Activated gamma-delta T cell treated with Interleukin-2 at 50 U/mL for 16 hours (primary cell): ENCODE measurements at regions not wholly inside any gene's neighbourhood (a gene's known extent, or its start where the extent isn't known, plus 50 kb on each side); places are given as distances from the start of the nearest gene placed in this dataset.

Source experiments
- DNase-seq: peaks from one replicate; pipeline ENCODE4 v3.0.0-alpha.2; 2020

DNA sequence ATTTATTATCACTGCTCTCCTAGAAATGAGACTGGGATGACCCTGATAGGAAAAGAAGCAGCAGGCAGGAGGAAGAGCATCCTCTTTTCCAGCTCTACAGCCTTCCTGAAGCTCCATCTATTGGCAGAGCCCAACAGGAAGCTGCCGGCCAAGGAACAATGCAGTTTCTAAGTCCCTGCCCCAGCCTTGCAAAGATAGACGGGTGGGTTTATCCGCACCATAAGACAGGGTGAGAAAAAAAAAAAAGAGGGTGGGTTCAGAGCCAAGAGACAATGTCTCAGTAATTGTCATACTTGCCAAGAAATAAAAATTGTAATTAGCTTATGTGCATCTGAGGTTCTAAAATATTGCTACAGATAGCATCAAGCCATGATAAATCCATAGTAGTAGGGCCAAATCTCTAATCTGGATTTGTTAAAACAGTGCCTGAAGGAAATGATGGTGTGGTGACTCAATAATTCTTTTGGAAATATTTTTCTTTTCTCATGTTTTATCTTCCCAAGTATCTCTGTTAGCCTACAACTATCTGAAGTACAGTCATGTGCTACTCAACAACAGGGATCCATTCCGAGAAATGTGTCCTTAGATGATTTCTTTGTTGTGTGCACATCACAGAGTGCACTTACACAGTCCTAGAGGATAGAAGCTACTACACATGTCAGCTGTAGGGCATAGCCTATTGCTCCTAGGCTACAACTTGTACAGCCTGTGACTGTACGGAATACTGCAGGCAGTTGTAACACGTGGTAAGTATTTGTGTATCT, 242.9 kb upstream of the CXCL12 start:
- no peak for DNase-seq

DNA sequence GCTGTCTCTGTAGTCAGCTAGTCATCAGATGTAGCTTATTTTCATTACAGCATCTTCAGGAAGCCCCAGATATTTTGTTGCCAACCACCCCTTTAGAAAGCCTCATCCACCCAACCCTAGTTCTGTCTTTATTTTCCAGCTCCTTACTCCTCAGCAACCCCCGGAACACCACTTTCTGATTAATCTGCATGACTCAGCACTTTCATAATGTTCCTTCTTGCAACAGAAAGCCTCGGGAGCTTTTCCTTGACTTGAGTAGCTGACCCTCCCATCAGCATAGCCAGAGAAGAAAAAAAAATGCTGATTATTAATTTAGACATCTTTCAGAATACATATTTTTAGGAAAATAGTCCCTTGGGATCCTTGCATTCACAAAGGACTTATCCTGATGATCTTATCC, 244.0 kb upstream of the CXCL12 start:
- DNase-seq, result no peak

DNA sequence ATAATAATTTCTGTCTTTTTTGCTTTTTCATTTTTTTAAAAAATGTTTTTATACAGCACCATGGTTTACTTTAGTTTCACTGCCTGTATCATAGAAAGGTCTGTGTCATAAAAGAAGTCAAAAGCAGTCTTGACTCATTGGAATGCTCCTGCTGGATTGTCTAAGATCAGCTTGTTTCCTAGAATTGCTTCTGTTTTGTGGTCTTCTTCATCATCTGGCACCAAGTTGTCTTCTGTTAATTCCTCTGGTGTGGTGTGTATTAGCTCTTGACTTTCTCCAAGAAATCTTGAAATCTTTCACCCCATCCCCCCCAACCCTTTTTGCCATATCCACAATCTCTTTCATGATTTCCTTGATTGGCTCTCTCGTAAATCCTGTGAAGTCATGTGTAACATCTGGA, 250.3 kb upstream of the CXCL12 start:
- no peak for DNase-seq

DNA sequence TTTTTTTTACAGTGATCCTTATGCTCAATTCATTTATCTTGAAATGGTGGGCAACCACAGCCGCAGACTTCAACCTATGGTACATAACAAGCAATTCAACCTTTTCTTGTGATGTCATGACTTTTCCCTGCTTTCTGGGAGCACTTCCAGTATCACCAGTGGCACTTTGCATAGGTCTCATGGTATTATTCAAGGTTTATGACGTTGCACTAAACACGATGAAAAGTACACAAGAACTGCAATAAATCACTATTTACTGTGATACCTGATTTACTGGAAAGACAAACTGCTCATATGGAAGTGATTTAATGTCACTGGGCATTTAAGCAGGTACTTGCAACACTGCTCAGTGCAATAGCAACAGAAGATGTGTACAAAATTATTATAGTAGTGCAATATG, 251.7 kb upstream of the CXCL12 start:
- no peak for DNase-seq

DNA sequence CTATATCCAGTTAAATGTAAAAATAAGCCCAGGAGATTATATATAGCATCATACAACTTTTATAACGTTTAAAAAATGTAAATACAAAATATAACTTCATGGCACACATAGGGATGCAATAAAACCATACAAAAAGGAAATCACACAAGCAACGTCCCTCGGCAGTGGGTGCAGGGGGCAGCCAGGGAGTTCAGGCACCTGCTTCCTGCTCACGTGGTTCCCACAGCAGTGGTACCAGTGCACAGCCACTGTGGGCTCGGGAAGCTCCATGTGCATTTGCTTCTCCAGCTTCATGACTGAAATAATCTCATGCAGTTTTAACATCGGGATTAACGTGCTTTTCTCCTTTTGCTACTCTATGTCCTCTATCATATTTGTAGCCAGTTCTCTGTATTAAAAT, 255.5 kb upstream of the CXCL12 start:
- DNase-seq, result no peak

DNA sequence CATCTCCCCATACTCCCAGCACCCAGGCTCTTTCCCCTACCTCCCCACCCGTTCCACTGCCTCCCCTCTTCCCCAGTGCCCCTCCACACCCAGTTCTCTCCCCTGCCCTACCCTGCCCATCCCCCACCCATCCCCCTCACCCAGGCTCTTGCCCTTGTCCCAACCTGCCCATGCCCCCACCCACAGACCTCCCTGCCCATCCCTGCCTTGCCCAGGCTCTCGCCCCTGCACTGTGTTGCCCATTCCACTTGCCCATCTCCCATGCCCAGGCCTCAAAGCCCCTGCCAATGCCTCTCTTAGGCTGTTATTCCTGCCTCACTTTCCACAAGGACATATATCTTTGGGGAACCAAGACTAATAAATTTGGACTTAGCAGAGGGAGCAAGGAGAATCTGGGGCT, 262.6 kb upstream of the CXCL12 start:
- DNase-seq, result no peak

DNA sequence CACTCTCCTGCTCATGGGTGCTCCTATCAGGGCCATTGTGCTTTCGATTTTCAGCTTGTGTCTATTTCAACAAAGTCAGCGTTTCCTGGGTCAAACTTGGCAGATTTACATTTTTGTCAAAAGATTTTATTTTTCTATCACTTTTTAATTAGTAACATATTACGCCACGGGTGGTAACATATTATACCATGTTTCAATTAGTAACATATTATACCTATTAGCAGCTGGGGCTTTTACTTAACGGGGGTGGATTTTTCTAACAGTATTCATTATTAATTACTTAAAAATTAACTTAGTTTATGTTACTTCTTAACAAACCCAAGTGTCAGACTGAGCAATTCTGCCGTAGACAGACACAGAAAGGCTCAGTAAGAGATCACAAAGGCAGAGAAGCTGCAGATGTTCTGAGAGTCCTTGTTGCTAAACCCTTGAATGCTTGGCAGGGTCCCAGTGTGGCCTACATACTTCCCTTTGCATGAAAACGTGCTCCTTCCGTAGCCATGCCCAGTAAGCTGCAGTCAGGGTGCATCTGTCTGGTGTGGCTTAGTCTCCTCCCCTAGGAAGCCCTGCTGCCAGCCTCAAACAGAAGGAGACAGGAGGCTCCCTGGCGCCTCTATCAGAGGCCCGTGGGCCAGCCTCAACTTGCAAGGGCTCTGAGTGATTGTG, 263.1 kb upstream of the CXCL12 start:
- DNase-seq, result no peak

DNA sequence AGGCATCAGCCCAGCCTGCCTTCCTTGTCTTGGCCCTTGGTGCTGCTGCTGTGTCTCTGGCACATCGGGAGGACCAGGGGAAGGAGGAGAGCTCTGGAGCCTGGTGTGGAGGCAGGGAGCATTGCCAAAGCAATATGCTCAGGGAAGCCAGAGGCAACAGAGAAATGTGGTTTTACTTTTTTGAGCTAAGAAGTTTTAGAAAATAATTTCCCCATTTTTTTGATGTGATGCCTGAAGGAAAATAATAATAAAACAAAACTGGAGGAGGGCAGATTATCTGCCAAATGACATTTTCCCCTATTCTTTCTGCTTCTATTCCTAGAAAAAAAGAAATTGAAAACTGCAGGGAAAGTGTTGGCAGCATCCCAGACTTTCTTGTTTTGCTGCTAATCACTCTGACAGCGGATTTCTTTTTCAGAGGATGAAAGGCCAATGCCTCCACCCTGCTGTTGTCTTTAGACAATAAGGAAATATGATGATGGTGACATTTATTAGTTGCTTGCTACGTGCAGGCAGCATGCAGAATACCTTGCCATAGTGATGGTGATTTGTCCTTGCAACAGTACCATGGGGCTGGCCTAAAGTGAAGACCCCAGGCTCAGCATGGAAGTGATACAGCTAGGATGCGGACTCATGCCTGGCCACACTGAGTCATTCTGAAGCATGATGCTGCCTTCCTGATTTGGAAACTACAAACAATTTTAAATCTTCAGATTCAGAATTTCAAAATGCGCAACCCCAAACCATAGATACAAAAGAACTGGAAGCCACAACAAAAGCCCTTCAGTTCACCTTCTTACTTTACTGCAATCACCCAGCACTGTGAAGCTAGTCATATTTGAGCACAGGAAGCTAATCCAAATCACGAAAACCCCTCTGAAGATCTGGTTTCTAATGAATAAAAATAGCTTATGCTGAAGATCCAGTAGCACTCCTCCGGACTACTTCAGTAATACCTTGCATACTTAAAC, 260.2 kb upstream of the TMEM72 start:
- no peak for DNase-seq

DNA sequence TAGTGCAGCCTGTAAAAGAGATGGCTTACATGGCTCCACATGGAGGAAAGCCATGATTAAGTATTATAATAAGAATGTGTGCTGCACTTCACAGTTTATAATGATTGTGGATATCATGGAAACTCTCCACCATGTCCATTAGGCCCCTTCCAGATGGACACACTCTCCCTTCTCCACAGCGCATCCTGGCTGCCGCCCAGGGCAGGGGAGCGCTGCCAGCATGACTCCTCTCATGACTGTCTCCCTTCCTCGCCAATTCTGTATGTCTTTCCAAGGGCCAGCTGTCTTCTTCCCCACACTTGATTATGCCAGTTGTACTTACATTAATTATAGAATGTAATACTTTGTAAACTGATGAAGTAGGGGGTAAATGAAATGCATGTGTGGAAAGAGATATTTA, 259.3 kb upstream of the TMEM72 start:
- no peak for DNase-seq

DNA sequence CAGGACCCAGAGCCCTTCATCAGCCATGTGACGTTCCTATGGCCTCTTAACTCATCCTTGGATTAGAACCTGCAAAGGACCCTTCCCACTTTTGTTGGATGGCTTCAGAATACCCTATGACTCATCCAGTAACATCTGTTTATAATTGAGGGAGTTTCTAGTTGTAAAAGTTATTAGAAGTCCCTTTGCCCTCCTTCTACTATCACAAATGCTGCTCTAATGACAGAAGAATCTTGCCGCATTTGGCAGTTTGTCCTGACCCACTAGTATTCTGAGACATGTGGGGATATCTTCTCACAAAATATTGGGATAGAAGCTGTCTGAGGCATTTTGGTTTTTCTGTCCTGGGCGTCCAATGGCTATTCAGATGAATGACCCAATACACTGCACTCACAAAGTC, 251.8 kb upstream of the TMEM72 start:
- no peak for DNase-seq

DNA sequence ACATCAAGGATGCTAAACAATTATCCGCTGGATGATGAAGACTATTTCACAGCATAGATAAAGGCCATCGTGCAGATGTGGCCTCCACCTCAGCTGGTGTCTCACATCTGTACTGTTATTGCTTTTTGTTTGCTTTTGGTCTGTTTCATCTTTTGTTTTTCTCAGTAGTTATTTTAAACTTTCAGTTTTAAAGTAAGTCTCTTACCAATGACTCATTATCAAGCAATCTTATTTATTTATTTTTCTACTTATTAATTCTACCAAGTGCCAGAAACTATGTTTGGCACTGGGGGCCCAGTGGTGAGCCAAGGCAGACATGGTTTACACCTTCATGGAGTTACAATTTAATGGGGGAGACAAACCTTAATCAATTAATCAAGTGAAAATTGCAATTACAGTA, 250.9 kb upstream of the TMEM72 start:
- DNase-seq, result no peak

DNA sequence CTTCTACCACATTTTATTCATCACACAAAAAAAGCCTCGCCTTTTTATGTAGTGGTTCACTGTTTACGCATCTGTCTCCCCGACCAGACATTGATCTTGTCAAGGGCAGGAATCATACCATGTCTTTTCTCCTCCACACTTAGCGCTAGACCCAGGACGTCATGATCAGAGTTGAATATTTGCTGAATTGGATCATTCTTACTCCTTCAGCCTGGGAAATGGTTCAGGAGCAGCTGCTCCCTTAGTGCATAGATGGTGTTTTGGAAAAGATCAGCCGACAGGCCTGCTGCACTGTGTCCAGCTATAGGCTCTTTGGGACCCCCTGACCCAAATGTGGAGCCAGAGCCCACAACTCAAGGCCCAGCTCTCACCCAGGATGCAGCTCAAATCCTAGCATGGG, 249.1 kb upstream of the TMEM72 start:
- DNase-seq, result no peak

DNA sequence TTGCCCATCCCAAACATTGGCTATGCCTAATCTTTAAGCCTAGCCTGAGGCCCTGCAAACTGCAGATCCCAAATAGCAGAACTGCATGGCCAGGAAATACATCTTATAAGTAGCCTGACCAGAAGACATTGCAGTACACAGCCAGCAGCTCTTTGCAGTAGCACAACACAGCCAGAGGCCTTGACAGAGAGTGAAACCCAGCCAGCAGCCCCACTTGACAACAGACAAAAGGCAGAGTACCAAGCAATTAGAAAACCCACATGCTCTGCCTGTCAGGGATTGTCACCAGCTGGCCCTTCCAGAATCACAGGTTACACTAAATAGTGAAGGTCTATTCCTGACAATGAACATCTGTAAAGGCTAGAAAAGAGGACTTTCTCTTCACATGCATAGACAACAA, 242.8 kb upstream of the TMEM72 start:
- DNase-seq, result no peak

DNA sequence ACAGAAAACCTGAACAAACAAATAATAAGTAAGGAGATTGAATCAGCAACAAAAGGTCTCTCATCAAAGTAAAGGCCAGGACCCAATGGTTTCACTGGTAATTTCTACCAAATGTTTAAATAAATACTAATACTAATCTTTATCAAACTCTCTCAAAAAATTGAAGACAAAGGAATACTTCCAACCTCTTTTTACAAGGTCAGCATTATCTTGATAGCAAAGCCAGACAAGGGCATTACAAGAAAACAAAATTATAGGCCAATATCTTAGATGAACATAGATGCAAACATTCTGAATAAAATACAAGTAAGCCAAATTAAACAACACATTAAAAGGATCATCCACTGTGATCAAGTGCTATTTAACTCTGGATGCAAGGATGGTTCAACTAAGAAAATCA, 239.8 kb upstream of the TMEM72 start:
- no peak for DNase-seq

DNA sequence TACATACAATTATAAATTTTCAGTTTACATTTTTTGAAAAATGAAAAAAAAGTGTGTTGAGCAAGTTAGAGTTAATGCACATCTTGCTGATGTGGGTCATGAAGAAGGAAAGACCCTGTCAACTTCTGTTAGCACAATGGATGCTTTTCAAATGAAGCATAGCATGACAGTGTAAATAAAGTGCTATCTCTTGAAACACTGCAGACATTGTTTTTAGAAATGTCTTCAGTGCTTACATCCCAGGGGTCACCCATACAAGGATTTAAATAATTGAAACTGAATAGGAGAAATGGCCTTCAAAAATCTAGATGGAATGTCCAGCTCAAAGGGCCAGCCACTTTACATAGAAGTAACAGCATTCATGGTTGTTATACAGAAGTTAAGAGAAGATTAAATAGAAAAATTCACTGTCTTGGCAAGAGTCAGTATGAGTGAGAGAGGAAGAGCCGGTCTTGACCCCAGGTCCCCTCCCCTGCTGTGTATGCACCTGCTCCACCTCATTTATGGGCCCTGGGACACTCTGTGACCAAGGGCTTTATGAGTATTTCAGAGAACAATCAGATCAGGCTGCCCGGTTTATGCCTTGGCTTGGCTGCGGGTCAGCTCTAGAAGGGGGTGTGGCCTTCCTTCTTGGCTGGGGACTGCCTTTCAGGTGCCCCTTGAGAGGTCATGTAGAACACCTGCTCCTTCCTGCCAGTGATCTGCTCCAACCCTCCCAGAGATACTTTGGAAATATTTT, 237.7 kb upstream of the TMEM72 start:
- DNase-seq, result no peak

DNA sequence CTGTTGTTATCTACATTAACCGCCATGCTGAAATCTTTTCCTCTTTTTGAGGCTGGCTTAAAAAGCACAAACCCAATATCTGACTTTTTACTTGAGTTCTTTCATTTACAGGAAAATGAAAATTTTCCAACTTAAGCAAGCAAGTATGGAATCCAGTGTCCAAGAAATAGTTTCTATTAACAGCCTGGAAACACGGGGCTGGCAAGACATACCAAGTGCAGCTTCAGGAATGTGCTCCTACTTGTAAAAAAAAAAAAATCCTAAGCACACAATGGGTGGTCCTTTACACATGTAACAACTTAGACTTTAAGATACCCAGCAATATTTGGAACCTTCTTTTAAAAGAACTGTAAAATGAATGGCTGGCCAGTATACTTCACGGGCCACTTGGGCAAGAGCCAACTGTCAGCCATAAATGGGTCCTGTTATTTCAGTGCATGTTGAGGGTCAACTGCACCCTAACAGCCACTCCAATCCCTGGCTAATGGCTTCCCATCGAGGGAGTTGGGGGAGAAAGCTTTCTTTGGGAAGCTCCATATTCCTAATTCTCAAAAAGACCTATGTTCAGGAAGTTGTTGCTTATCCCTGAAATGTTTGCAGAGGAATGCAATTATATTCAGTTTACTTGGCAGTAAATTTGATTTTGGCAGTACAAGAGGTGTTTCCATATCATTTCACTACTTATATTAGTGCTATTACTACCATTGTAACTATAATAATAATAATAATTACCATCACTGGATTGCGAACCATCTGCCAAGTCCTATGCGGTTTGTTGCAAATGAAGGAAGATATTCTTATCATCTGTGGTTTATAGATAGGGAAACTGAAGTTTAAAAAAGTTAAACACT, 236.4 kb upstream of the TMEM72 start:
- DNase-seq, result no peak

DNA sequence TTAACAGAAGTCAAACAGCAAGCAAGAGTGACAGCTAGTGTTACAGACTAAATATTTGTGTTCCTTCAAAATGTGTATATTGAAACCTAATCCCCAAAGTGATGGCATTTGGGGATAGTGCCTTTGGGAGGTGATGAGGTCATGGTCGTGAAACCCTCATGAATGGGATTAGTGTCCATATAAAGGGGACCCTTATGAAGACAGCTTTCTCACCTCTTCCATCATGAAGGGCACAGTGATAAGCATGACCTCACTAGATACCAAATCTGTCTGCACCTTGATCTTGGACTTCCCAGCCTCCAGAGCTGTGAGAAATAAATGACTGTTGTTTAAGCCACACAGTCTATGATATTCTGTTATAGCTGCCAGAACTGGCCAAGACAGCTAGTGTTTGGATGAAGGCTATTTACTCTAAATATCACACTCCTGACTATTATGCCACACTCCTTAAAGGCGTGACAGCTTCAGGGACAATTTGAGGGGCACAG, 235.7 kb upstream of the TMEM72 start:
- DNase-seq, result no peak

DNA sequence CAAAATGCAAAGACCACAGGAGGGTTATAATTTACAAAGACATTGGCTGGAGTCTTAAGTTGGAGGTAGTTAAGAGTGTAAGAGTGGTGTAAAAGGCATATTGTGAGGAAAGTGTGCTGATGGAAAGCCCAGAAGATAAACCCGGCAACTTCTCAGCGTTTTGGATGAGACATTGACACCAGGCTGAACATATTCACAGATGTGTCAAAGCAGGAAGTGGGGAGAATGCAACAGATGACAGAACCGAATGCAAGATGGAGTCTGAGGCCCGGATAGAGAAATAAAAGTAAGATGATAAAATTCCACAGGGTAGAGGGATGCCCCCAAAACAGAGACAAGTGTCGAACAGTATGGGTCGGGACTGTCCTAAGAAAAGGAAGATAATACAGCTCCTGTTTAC, 230.4 kb upstream of the TMEM72 start:
- DNase-seq, result no peak

DNA sequence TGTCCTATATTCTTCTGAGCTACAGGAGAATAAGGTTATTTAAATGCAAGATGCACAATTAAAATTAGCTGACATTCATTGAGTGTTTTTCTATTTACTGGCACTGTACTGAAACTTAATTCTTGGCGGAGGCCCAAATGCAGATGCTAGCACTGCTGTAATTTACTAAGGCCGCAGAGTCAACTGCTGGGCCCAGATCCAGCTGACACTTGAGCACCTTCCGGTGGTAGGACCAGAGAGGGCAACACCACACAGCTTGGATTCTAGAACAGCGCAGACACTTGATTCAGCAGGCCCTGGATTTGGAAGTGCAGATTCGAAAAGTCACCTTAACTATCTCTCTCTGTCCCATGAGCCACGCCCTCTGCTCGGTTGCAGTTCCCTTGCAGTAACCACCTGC, 228.6 kb upstream of the TMEM72 start:
- DNase-seq, result no peak

DNA sequence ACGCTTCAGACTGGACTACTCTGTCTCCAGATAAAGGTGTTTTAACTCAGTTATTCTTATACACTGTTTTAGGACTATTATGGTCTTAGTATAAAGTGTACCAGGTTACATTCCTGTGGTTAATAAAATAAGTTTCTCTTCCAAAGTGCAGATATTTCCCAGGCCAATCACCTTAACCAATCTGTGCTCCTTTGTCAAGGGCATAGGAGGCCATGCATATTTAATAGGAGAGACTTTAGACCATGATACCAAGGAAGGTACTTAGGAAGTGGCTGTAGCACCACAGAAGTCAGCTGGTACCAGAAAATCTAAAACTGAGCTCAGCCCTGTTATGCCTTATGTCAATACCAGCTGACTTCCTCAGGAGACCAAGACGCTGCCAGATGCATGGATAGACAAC, 226.5 kb upstream of the TMEM72 start:
- DNase-seq, result no peak

DNA sequence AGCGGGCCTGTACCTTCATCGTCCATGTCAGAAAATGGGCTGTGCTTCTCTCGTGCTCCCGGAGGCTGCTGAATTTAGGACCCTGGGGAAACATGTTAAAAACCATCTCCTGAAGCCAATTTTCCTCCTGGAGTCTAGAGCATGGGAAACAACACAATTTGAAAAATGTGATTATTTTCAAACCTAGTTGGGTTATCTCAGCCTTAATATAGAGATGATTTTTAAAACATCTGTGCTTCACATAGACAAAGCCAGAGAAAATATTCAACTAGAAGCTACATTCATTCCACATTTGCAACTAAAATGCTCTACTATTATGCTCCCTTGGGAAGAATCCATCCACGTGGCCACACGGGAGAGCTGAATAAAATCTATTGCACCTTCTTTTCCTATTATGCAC, 225.9 kb upstream of the TMEM72 start:
- DNase-seq, result no peak

DNA sequence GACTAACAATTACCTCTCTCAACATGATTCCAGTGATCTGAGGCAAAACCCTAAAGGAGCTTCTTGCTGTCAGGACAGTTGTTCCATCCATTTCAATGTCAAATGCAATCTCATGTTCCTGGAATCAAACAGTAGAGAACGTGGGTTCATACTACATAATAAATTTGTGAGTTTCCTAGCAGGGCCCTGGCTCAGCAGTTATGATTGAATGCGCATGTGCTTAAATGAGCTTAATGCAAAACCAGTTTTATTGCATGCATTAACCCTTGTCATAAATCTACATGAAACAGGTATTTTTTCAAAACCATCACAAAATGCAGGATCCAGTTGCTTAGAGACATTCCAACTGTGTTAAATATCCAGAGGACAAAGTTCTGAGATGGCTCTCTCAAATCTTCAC, 225.4 kb upstream of the TMEM72 start:
- DNase-seq, result no peak
